HUES6 (cell line): ENCODE measurements at regions not wholly inside any gene's neighbourhood (a gene's known extent, or its start where the extent isn't known, plus 50 kb on each side); places are given as distances from the start of the nearest gene placed in this dataset.

Experiments
- H3K27ac ChIP-seq: 2 replicates; pipeline ENCODE4 v1.7.0; 2013; ENCODE audit warnings: low read depth, mild to moderate bottlenecking, low read length, inconsistent platforms
- H3K27me3 ChIP-seq: 2 replicates; pipeline ENCODE4 v1.6.1; 2013; ENCODE audit warnings: low read length; ENCODE audit not compliant: control insufficient read depth, insufficient read depth
- H3K36me3 ChIP-seq: 2 replicates; pipeline ENCODE4 v1.6.1; 2013; ENCODE audit warnings: low read length; ENCODE audit not compliant: control insufficient read depth, insufficient read depth
- H3K4me1 ChIP-seq: 2 replicates; pipeline ENCODE4 v1.6.1; 2013; ENCODE audit warnings: low read length; ENCODE audit not compliant: control insufficient read depth, insufficient read depth
- H3K4me3 ChIP-seq: 2 replicates; pipeline ENCODE4 v1.5.1; 2013; ENCODE audit warnings: low read depth, low read length
- H3K9ac ChIP-seq: one replicate; pipeline ENCODE4 v1.6.1; 2013; ENCODE audit warnings: mild to moderate bottlenecking, low read length
- H3K9me3 ChIP-seq: 2 replicates; pipeline ENCODE4 v1.6.1; 2013; ENCODE audit warnings: low read depth, low read length; ENCODE audit not compliant: control insufficient read depth, insufficient read depth

GRCh38 chr10:8513155-8514147, 459.0 kb downstream of the GATA3 start:
- Histone ChIP-seq H3K9ac (no peak overlapping the region), H3K4me1 (peaks cover 18% of the 10 kb centered on the region), H3K9me3 (no peaks in the 10 kb centered on the region), H3K27ac (no peak overlapping the region), H3K27me3 (no peaks in the 10 kb centered on the region), H3K36me3 (no peaks in the 10 kb centered on the region), H3K4me3 (no peak overlapping the region)

- Histone ChIP-seq H3K9ac (no peak overlapping the region), H3K9me3 (no peaks in the 10 kb centered on the region), H3K36me3 (no peaks in the 10 kb centered on the region), H3K27ac (no peak overlapping the region), H3K27me3 (no peaks in the 10 kb centered on the region), H3K4me1 (peaks cover 6% of the 10 kb centered on the region; the same call in 1 of the 2 replicates), H3K4me3 (no peak overlapping the region)
Observed at GRCh38 chr10:8520382-8520781, 465.9 kb downstream of the GATA3 start.

- Histone ChIP-seq H3K4me3 (no peak overlapping the region), H3K4me1 (no peaks in the 10 kb centered on the region), H3K9me3 (no peaks in the 10 kb centered on the region), H3K27me3 (no peaks in the 10 kb centered on the region), H3K36me3 (no peaks in the 10 kb centered on the region), H3K27ac (no peak overlapping the region), H3K9ac (no peak overlapping the region)
Observed at GRCh38 chr10:8527773-8528172, 473.3 kb downstream of the GATA3 start.

- Histone ChIP-seq H3K27ac (no peak overlapping the region), H3K9me3 (no peaks in the 10 kb centered on the region), H3K27me3 (no peaks in the 10 kb centered on the region), H3K9ac (no peak overlapping the region), H3K4me3 (no peak overlapping the region), H3K36me3 (no peaks in the 10 kb centered on the region), H3K4me1 (no peaks in the 10 kb centered on the region)
Observed at GRCh38 chr10:8531116-8531515, 476.6 kb downstream of the GATA3 start.

- H3K9me3 ChIP-seq, result no peaks in the 10 kb centered on the region
- H3K36me3 ChIP-seq, result no peaks in the 10 kb centered on the region
- H3K4me3 ChIP-seq, result no peak overlapping the region
- no peak overlapping the region for H3K9ac ChIP-seq
- no peak overlapping the region for H3K27ac ChIP-seq
- H3K4me1 ChIP-seq, result no peaks in the 10 kb centered on the region
- no peaks in the 10 kb centered on the region for H3K27me3 ChIP-seq
Observed at GRCh38 chr10:8532647-8533046, 478.2 kb downstream of the GATA3 start.

GRCh38 chr10:8533462-8533861, 479.0 kb downstream of the GATA3 start:
- Histone ChIP-seq H3K4me1 (no peaks in the 10 kb centered on the region), H3K9ac (no peak overlapping the region), H3K36me3 (no peaks in the 10 kb centered on the region)

GRCh38 chr10:8534096-8534495, 479.6 kb downstream of the GATA3 start:
- Histone ChIP-seq H3K4me1 (no peaks in the 10 kb centered on the region), H3K27ac (no peak overlapping the region), H3K4me3 (no peak overlapping the region), H3K9ac (no peak overlapping the region), H3K36me3 (no peaks in the 10 kb centered on the region), H3K9me3 (no peaks in the 10 kb centered on the region), H3K27me3 (no peaks in the 10 kb centered on the region)

More at GRCh38 chr10:8533462-8533861, 479.0 kb downstream of the GATA3 start:
- H3K4me3 ChIP-seq, result no peak overlapping the region
- H3K9me3 ChIP-seq, result no peaks in the 10 kb centered on the region
- no peak overlapping the region for H3K27ac ChIP-seq
- no peaks in the 10 kb centered on the region for H3K27me3 ChIP-seq

- no peaks in the 10 kb centered on the region for H3K36me3 ChIP-seq
- H3K9me3 ChIP-seq, result no peaks in the 10 kb centered on the region
- no peak overlapping the region for H3K4me3 ChIP-seq
- no peak overlapping the region for H3K9ac ChIP-seq
- H3K27me3 ChIP-seq, result no peaks in the 10 kb centered on the region
- H3K27ac ChIP-seq, result no peak overlapping the region
- H3K4me1 ChIP-seq, result no peaks in the 10 kb centered on the region
Observed at GRCh38 chr10:8534891-8535290, 480.4 kb downstream of the GATA3 start.

GRCh38 chr10:8539056-8539455, 484.6 kb downstream of the GATA3 start:
- no peak overlapping the region for H3K9ac ChIP-seq
- H3K4me3 ChIP-seq, result no peak overlapping the region
- no peaks in the 10 kb centered on the region for H3K27me3 ChIP-seq
- no peaks in the 10 kb centered on the region for H3K36me3 ChIP-seq
- no peak overlapping the region for H3K27ac ChIP-seq
- no peaks in the 10 kb centered on the region for H3K4me1 ChIP-seq
- 0 out of 2 replicates have a peak, but pooled peaks cover 2% of the 10 kb centered on the region for H3K9me3 ChIP-seq

GRCh38 chr10:8543361-8544056, 489.0 kb downstream of the GATA3 start:
- Histone ChIP-seq H3K9me3 (0 out of 2 replicates have a peak, but pooled peaks cover 2% of the 10 kb centered on the region), H3K27ac (no peak overlapping the region), H3K9ac (no peak overlapping the region), H3K4me1 (no peaks in the 10 kb centered on the region), H3K36me3 (no peaks in the 10 kb centered on the region), H3K4me3 (no peak overlapping the region), H3K27me3 (no peaks in the 10 kb centered on the region)

- Histone ChIP-seq H3K4me3 (no peak overlapping the region), H3K27me3 (no peaks in the 10 kb centered on the region), H3K36me3 (no peaks in the 10 kb centered on the region), H3K9ac (no peak overlapping the region), H3K27ac (no peak overlapping the region), H3K4me1 (no peaks in the 10 kb centered on the region), H3K9me3 (0 out of 2 replicates have a peak, but pooled peaks cover 2% of the 10 kb centered on the region)
Observed at GRCh38 chr10:8544057-8544380, 489.5 kb downstream of the GATA3 start.
